Brain microvascular endothelial cell (primary cell): ENCODE measurements at regions not wholly inside any gene's neighbourhood (a gene's known extent, or its start where the extent isn't known, plus 50 kb on each side); places are given as distances from the start of the nearest gene placed in this dataset.

Experiments
- DNase-seq: peaks from one replicate; pipeline ENCODE4 v3.0.0-alpha.2; 2020
- H3K27ac ChIP-seq: fragments of 250-450 bp; sonication (Bioruptor Pico); 2 replicates; pipeline ENCODE4 v1.5.1; 2020; ENCODE audit warnings: mild to moderate bottlenecking, moderate library complexity
- H3K27me3 ChIP-seq: fragments of 250-450 bp; sonication (Bioruptor Pico); replicated peaks from 2 replicates; pipeline ENCODE4 v1.5.1; 2020; ENCODE audit warnings: mild to moderate bottlenecking
- H3K36me3 ChIP-seq: fragments of 250-450 bp; sonication (Bioruptor Pico); replicated peaks from 2 replicates; pipeline ENCODE4 v1.5.1; 2020; ENCODE audit warnings: mild to moderate bottlenecking
- H3K4me3 ChIP-seq: 2 replicates; pipeline ENCODE4 v1.5.1; 2011; ENCODE audit warnings: low read depth, mild to moderate bottlenecking, control low read depth, low read length, moderate library complexity
- CTCF ChIP-seq: IDR thresholded peaks from 2 replicates; pipeline ENCODE4 v1.5.1; 2011; ENCODE audit warnings: low read depth, mild to moderate bottlenecking, moderate library complexity, low read length, control low read depth, inconsistent platforms; ENCODE audit errors: missing control alignments
- in situ Hi-C: cut with HindIII; loops from 2 replicates; pipeline ENCODE4 v1.10.0; 2017; ENCODE audit warnings: low sequenced_read_pairs, low pct_ligation_motif_present

GRCh38 chr15:62519900-62520299 is 354.8 kb upstream of the C2CD4B start:
- no peak overlapping the region for H3K27ac ChIP-seq
- in situ Hi-C loops: no loop called here
- no peaks in the 10 kb centered on the region for H3K27me3 ChIP-seq
- H3K36me3 ChIP-seq: no peaks in the 10 kb centered on the region
- DNase-seq: no peak
- no peak for TF ChIP-seq CTCF
- no peak overlapping the region for H3K4me3 ChIP-seq

GRCh38 chr15:62520887-62521286 is 355.8 kb upstream of the C2CD4B start:
- Histone ChIP-seq H3K27me3 (no peaks in the 10 kb centered on the region), H3K4me3 (no peak overlapping the region), H3K36me3 (no peaks in the 10 kb centered on the region), H3K27ac (no peak overlapping the region)
- in situ Hi-C loops: no loop called here
- TF ChIP-seq CTCF: no peak
- DNase-seq: no peak

DNA sequence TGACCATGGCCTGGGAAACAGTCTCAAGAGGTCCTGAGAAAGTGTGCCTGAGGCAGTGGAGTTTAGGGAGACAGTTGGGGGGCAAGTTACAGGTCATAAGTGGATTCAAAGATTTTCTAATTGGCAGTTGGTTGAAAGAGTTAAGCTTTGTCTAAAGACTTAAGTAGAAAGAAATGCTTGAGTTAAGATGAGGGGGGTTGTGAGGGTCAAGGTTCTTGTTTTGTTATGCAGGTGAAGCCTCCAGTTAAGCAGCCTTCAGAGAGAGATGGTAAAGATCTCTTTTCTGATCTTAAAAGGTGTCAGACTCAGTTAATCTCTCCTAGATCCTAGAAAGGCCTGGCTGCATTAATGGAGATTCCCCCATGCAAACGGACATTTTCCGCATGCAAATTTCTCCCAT is 356.3 kb upstream of the C2CD4B start:
- TF ChIP-seq CTCF: no peak
- no peak for DNase-seq
- Histone ChIP-seq H3K4me3 (no peak overlapping the region), H3K27ac (no peak overlapping the region), H3K36me3 (no peaks in the 10 kb centered on the region), H3K27me3 (no peaks in the 10 kb centered on the region)
- in situ Hi-C loops: no loop called here

- H3K27ac ChIP-seq: no peak overlapping the region
- no peak for TF ChIP-seq CTCF
- in situ Hi-C loops: no loop called here
- no peaks in the 10 kb centered on the region for H3K36me3 ChIP-seq
- H3K27me3 ChIP-seq: no peaks in the 10 kb centered on the region
- no peak overlapping the region for H3K4me3 ChIP-seq
- no peak for DNase-seq
Observed at GRCh38 chr15:62524848-62525247, 359.8 kb upstream of the C2CD4B start.

DNA sequence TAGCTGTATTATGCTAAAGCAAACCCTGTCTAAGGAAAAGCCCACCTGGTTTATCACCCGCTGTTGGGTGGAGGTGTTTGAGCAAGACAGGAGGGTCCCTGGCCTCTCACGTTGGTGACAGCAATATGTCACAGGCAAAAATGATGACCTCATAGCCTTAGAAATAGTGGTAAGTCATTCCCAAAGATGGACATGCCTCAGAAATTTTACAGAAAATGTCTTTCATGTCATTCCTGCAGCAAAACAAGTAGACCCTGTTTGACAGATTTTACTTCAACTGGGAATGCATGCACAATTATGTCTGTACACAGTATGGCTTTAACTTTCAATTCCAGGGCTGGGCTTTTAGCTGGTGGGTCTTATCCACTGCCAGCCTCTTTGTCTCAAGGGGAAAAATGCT is 362.3 kb upstream of the C2CD4B start:
- no peak for DNase-seq
- Histone ChIP-seq H3K27ac (no peak overlapping the region), H3K27me3 (no peaks in the 10 kb centered on the region)

More for the DNA sequence above, 362.3 kb upstream of the C2CD4B start:
- H3K4me3 ChIP-seq: no peak overlapping the region
- TF ChIP-seq CTCF: no peak
- no peaks in the 10 kb centered on the region for H3K36me3 ChIP-seq
- in situ Hi-C loops: no loop called here
